ENCODE measurements at regions not wholly inside any gene's neighbourhood (a gene's known extent, or its start where the extent isn't known, plus 50 kb on each side); places are given as distances from the start of the nearest gene placed in this dataset.

DNA sequence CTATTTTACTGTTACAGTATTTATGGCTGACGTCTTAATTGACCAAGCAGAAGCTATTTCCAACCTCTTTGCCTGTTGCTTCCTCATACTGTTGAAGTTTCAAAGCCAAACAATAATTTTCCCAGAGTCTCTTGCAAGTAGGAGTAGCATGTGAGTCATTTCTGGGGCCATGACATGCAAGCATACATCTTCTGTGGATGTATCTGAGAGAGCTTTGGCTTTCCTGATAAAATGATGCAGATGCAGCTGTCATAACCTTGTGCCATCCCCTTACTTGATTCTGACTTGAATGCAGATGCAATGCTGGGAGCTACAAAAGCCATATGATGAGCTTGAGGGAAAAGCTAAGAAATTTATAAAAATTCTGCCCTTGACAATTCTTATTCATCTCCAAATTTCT lies 243.1 kb upstream of the TENM4 start:
- no peak for TF ChIP-seq POLR2A (IDR thresholded peaks at IDR 0.05)
- TF ChIP-seq, protein P1, sequence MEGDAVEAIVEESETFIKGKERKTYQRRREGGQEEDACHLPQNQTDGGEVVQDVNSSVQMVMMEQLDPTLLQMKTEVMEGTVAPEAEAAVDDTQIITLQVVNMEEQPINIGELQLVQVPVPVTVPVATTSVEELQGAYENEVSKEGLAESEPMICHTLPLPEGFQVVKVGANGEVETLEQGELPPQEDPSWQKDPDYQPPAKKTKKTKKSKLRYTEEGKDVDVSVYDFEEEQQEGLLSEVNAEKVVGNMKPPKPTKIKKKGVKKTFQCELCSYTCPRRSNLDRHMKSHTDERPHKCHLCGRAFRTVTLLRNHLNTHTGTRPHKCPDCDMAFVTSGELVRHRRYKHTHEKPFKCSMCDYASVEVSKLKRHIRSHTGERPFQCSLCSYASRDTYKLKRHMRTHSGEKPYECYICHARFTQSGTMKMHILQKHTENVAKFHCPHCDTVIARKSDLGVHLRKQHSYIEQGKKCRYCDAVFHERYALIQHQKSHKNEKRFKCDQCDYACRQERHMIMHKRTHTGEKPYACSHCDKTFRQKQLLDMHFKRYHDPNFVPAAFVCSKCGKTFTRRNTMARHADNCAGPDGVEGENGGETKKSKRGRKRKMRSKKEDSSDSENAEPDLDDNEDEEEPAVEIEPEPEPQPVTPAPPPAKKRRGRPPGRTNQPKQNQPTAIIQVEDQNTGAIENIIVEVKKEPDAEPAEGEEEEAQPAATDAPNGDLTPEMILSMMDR (IDR thresholded peaks at IDR 0.05 in 4 of 5, conservative IDR thresholded peaks at IDR 0.05 in 1 of 5), result no peak

All from gastrocnemius medialis (tissue), 4 donors.